IMR-90 (cell line): ENCODE measurements at regions not wholly inside any gene's neighbourhood (a gene's known extent, or its start where the extent isn't known, plus 50 kb on each side); places are given as distances from the start of the nearest gene placed in this dataset.

Source experiments
- ATAC-seq: fragments of 200-7000 bp; cut with Tn5 transposase; 2 replicates; pipeline ENCODE4 v1.9.1; 2020; ENCODE audit warnings: low read depth, mild to moderate bottlenecking, moderate library complexity
- BruUV-seq: library from RNA; stranded (reverse); fragments of 400-500 nt; replicated peaks from 2 replicates; lab custom pipeline; 2021; lab: Mats Ljungman, UMichigan
- CTCF ChIA-PET: fragments of 300-600 bp; formaldehyde crosslinking; extraction: SDS; loops from one replicate; lab custom pipeline; 2021; ENCODE audit warnings: antibody characterized with exemption; lab: Yijun Ruan, JAX
- POLR2A ChIA-PET: fragments of 300-600 bp; sonication (Branson Sonifier 250); formaldehyde crosslinking; loops from one replicate; lab custom pipeline; 2022; ENCODE audit warnings: antibody characterized with exemption; ENCODE audit not compliant: unreplicated experiment; lab: Charles Lee
- DNase-seq: peaks from one replicate; pipeline ENCODE4 v3.0.0; 2013
- H2AFZ ChIP-seq: replicated peaks from 2 replicates; pipeline ENCODE3; 2013; ENCODE audit warnings: low read length, mild to moderate bottlenecking; ENCODE audit not compliant: poor library complexity
- H2AK5ac ChIP-seq: 2 replicates; pipeline ENCODE4 v1.6.1; 2013; ENCODE audit warnings: low read depth, low read length, inconsistent platforms
- H2AK9ac ChIP-seq: replicated peaks from 2 replicates; pipeline ENCODE3; 2013; ENCODE audit warnings: mild to moderate bottlenecking, low read depth, low read length, moderate library complexity; ENCODE audit not compliant: poor library complexity
- H2BK120ac ChIP-seq: 2 replicates; pipeline ENCODE4 v1.6.1; 2013; ENCODE audit warnings: low read depth, low read length, inconsistent platforms
- H2BK15ac ChIP-seq: 3 replicates; pipeline ENCODE4 v1.6.1; 2013; ENCODE audit warnings: low read depth, low read length, inconsistent platforms
- H2BK20ac ChIP-seq: 2 replicates; pipeline ENCODE4 v1.6.1; 2013; ENCODE audit warnings: low read depth, mild to moderate bottlenecking, inconsistent platforms, low read length, moderate library complexity
- H2BK5ac ChIP-seq: 2 replicates; pipeline ENCODE4 v1.6.1; 2013; ENCODE audit warnings: mild to moderate bottlenecking, low read depth, low read length, inconsistent platforms; ENCODE audit not compliant: poor library complexity, severe bottlenecking
- H3K14ac ChIP-seq: replicated peaks from 2 replicates; pipeline ENCODE4 v1.6.1; 2013; ENCODE audit warnings: low read depth, low read length, inconsistent platforms
- H3K18ac ChIP-seq: 2 replicates; pipeline ENCODE4 v1.6.1; 2013; ENCODE audit warnings: low read depth, low read length, control low read depth
- H3K23ac ChIP-seq: 2 replicates; pipeline ENCODE4 v1.6.1; 2013; ENCODE audit warnings: low read depth, low read length, inconsistent platforms
- H3K27ac ChIP-seq: 2 replicates; pipeline ENCODE4 v1.5.1; 2013; ENCODE audit warnings: mild to moderate bottlenecking, control low read depth, low read length; ENCODE audit not compliant: insufficient read depth
- H3K27me3 ChIP-seq: 2 replicates; pipeline ENCODE4 v1.6.1; 2013; ENCODE audit warnings: low read length; ENCODE audit not compliant: control insufficient read depth, insufficient read depth
- H3K36me3 ChIP-seq: 2 replicates; pipeline ENCODE4 v1.6.1; 2013; ENCODE audit warnings: low read length, mixed read lengths; ENCODE audit not compliant: control insufficient read depth, insufficient read depth
- H3K4ac ChIP-seq: 2 replicates; pipeline ENCODE4 v1.6.1; 2013; ENCODE audit warnings: low read depth, low read length, inconsistent platforms
- H3K4me1 ChIP-seq: 2 replicates; pipeline ENCODE4 v1.6.1; 2013; ENCODE audit warnings: low read length, mixed read lengths; ENCODE audit not compliant: control insufficient read depth, insufficient read depth
- H3K4me2 ChIP-seq: 2 replicates; pipeline ENCODE4 v1.6.1; 2013; ENCODE audit warnings: low read depth, mild to moderate bottlenecking, control low read depth, low read length, moderate library complexity
- H3K4me3 ChIP-seq: 2 replicates; pipeline ENCODE4 v1.5.1; 2013; ENCODE audit warnings: low read depth, mild to moderate bottlenecking, control low read depth, low read length, moderate library complexity; ENCODE audit not compliant: insufficient read depth
- H3K56ac ChIP-seq: 2 replicates; pipeline ENCODE4 v1.6.1; 2013; ENCODE audit warnings: low read length, inconsistent platforms; ENCODE audit not compliant: insufficient read depth; ENCODE audit errors: extremely low read depth
- H3K79me1 ChIP-seq, 2 experiments: 2 replicates each; pipeline ENCODE4 v1.6.1; 2013; ENCODE audit warnings: low read length in 2 of 2, inconsistent platforms in 1 of 2, low read depth in 1 of 2
- H3K9ac ChIP-seq: 2 replicates; pipeline ENCODE4 v1.6.1; 2013; ENCODE audit warnings: low read depth, low read length, control low read depth
- H3K9me1 ChIP-seq: 2 replicates; pipeline ENCODE4 v1.6.1; 2013; ENCODE audit warnings: low read length, inconsistent platforms; ENCODE audit not compliant: insufficient read depth
- H3K9me3 ChIP-seq: 2 replicates; pipeline ENCODE4 v1.6.1; 2013; ENCODE audit warnings: low read length; ENCODE audit not compliant: control insufficient read depth, insufficient read depth
- H4K20me1 ChIP-seq: 2 replicates; pipeline ENCODE4 v1.6.1; 2013; ENCODE audit warnings: low read length, inconsistent platforms; ENCODE audit not compliant: insufficient read depth
- H4K5ac ChIP-seq: 2 replicates; pipeline ENCODE4 v1.6.1; 2013; ENCODE audit warnings: mild to moderate bottlenecking, low read depth, low read length, control low read depth
- H4K8ac ChIP-seq, 2 experiments: 2 replicates each; pipeline ENCODE4 v1.6.1; 2013; ENCODE audit warnings: low read depth in 2 of 2, low read length in 2 of 2, control low read depth in 1 of 2, inconsistent platforms in 1 of 2
- H4K91ac ChIP-seq: 2 replicates; pipeline ENCODE4 v1.6.1; 2013; ENCODE audit warnings: low read depth, low read length, inconsistent platforms; ENCODE audit not compliant: insufficient read depth
- CEBPB ChIP-seq: IDR thresholded peaks from 2 replicates; pipeline ENCODE4 v1.6.1; 2012; ENCODE audit warnings: low read depth, low read length, improper control_type of control experiment
- MAZ ChIP-seq: IDR thresholded peaks from 2 replicates; pipeline ENCODE4 v1.6.1; 2012; ENCODE audit warnings: low read depth, mild to moderate bottlenecking, low read length, improper control_type of control experiment, moderate library complexity, borderline replicate concordance
- NFE2L2 ChIP-seq: fragments of 150-350 bp; IDR thresholded peaks from 2 replicates; pipeline ENCODE4 v1.6.1; 2016; ENCODE audit warnings: low read depth, mild to moderate bottlenecking, low read length
- RAD21 ChIP-seq: IDR thresholded peaks from 2 replicates; pipeline ENCODE4 v1.6.1; 2012; ENCODE audit warnings: low read length, improper control_type of control experiment
- SMC3 ChIP-seq: fragments of 150-350 bp; IDR thresholded peaks from 2 replicates; pipeline ENCODE4 v1.6.1; 2016; ENCODE audit warnings: low read depth, mild to moderate bottlenecking, antibody characterized with exemption, low read length, moderate library complexity
- WGBS, 2 experiments: methylation state at CpG; one replicate each; pipeline versions ENCODE4 v1.1.5 to v1.1.7; 2013; ENCODE audit warnings: missing lambda C conversion rate in 2 of 2; ENCODE audit not compliant: insufficient read length in 1 of 2; ENCODE audit errors: extremely low coverage in 2 of 2; 5-methylcytosine and 5-hydroxymethylcytosine counted together
- dilution Hi-C: fragments of 300-500 bp; cut with HindIII; formaldehyde crosslinking; loops from one replicate; pipeline ENCODE4 v1.14.3; 2018; ENCODE audit warnings: low sequenced_read_pairs; ENCODE audit not compliant: unreplicated experiment
- in situ Hi-C: fragments of 300-500 bp; cut with MboI; formaldehyde crosslinking; loops from 3 replicates; pipeline ENCODE4 v1.14.3; 2019; ENCODE audit warnings: low sequenced_read_pairs, inconsistent platforms, mixed read lengths
- intact Hi-C: fragments of 100-400 bp; cut with micrococcal nuclease; formaldehyde crosslinking; loops from 2 replicates; pipeline ENCODE4 v1.10.0; 2022

- H3K36me3 ChIP-seq, result no peaks in the 10 kb centered on the region
- no peak overlapping the region for H2BK20ac ChIP-seq
- no peak overlapping the region for H4K5ac ChIP-seq
- H2AK5ac ChIP-seq, result no peak overlapping the region
- no peak for TF ChIP-seq MAZ
- TF ChIP-seq SMC3, result no peak
- TF ChIP-seq NFE2L2, result no peak
- no peak for TF ChIP-seq CEBPB
- TF ChIP-seq RAD21, result no peak
- POLR2A ChIA-PET, result no interaction called here
- no peaks in the 10 kb centered on the region for H3K27me3 ChIP-seq
- peaks cover 8% of the 10 kb centered on the region for H3K9me3 ChIP-seq
- H2BK15ac ChIP-seq, result no peak overlapping the region
- H3K4ac ChIP-seq, result no peak overlapping the region
- no peaks in the 10 kb centered on the region for H3K79me1 ChIP-seq
- no CpG with 5 or more reads among the region's 1 CpG for WGBS, 2 experiments
- no peak overlapping the region for H4K8ac ChIP-seq
- in situ Hi-C loops, result no loop called here
- BruUV-seq, result no TSS peak
- no peaks in the 10 kb centered on the region for H3K9me1 ChIP-seq
- dilution Hi-C loops, result no loop called here
- no peak overlapping the region for H3K14ac ChIP-seq
- H3K18ac ChIP-seq, result no peak overlapping the region
- no peak overlapping the region for H3K23ac ChIP-seq
- H2AK9ac ChIP-seq, result no peak overlapping the region
- H3K56ac ChIP-seq, result no peak overlapping the region
- intact Hi-C loops, result no loop called here
- H3K27ac ChIP-seq, result no peak overlapping the region
- CTCF ChIA-PET, result no interaction called here
- ATAC-seq, result no peak
- H2BK5ac ChIP-seq, result no peak overlapping the region
- H3K4me1 ChIP-seq, result no peaks in the 10 kb centered on the region
- no peak overlapping the region for H3K4me2 ChIP-seq
- no peak overlapping the region for H3K9ac ChIP-seq
- no peaks in the 10 kb centered on the region for H4K20me1 ChIP-seq
- DNase-seq, result no peak
- no peak overlapping the region for H2BK120ac ChIP-seq
- H4K91ac ChIP-seq, result no peak overlapping the region
- H3K4me3 ChIP-seq, result no peak overlapping the region
- no peak overlapping the region for H2AFZ ChIP-seq
These were observed 868.9 kb downstream of the SI start for GRCh38 chr3:164209363-164209762.
